Right lobe of liver (tissue), 4 donors: ENCODE measurements at regions not wholly inside any gene's neighbourhood (a gene's known extent, or its start where the extent isn't known, plus 50 kb on each side); places are given as distances from the start of the nearest gene placed in this dataset.

Experiments
- POLR2A ChIP-seq: fragments of 450-650 bp; IDR thresholded peaks from one replicate; pipeline ENCODE4 v1.6.1; 2017; ENCODE audit warnings: antibody characterized with exemption, mild to moderate bottlenecking
- TF ChIP-seq, protein P1 (sequence below), 4 donors: fragments of 200-600 bp in 3 of 4; fragments of 450-650 bp in 1 of 4; IDR thresholded peaks; one replicate each; pipeline versions ENCODE4 v1.5.1 to v1.8.0; 2016 to 2022; ENCODE audit warnings: antibody characterized with exemption in 4 of 4, mild to moderate bottlenecking in 2 of 4
- donor health status: DM: no; HTN: no; CAD: no.
- donor health status: DM: no; HTN: no; CAD: no.
- donor health status: DM: no; HTN: yes; CAD: no.

DNA sequence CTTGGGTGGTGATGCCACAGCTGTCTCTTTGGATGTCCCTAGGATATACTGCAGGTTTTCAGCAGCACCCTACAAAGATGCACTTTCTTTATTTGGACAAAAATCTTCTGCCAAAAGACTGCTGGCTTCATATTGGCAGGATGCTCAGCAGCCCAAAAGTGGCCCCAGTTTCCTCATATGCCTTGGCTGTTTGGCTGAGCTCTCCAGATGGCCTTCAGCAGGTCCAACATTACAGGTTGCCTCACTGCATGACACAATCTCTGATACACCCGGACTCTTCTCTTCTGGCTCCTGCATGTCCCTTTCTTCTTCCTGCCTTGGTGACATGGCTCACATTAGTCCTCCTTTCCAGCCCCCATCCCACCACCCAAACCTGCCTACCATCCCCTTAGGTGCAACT lies 323.7 kb upstream of the CDH4 start:
- TF ChIP-seq, protein P1, sequence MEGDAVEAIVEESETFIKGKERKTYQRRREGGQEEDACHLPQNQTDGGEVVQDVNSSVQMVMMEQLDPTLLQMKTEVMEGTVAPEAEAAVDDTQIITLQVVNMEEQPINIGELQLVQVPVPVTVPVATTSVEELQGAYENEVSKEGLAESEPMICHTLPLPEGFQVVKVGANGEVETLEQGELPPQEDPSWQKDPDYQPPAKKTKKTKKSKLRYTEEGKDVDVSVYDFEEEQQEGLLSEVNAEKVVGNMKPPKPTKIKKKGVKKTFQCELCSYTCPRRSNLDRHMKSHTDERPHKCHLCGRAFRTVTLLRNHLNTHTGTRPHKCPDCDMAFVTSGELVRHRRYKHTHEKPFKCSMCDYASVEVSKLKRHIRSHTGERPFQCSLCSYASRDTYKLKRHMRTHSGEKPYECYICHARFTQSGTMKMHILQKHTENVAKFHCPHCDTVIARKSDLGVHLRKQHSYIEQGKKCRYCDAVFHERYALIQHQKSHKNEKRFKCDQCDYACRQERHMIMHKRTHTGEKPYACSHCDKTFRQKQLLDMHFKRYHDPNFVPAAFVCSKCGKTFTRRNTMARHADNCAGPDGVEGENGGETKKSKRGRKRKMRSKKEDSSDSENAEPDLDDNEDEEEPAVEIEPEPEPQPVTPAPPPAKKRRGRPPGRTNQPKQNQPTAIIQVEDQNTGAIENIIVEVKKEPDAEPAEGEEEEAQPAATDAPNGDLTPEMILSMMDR (IDR thresholded peaks at IDR 0.05): no peak
- no peak for TF ChIP-seq POLR2A
